ENCODE measurements at regions not wholly inside any gene's neighbourhood (a gene's known extent, or its start where the extent isn't known, plus 50 kb on each side); places are given as distances from the start of the nearest gene placed in this dataset.

DNA sequence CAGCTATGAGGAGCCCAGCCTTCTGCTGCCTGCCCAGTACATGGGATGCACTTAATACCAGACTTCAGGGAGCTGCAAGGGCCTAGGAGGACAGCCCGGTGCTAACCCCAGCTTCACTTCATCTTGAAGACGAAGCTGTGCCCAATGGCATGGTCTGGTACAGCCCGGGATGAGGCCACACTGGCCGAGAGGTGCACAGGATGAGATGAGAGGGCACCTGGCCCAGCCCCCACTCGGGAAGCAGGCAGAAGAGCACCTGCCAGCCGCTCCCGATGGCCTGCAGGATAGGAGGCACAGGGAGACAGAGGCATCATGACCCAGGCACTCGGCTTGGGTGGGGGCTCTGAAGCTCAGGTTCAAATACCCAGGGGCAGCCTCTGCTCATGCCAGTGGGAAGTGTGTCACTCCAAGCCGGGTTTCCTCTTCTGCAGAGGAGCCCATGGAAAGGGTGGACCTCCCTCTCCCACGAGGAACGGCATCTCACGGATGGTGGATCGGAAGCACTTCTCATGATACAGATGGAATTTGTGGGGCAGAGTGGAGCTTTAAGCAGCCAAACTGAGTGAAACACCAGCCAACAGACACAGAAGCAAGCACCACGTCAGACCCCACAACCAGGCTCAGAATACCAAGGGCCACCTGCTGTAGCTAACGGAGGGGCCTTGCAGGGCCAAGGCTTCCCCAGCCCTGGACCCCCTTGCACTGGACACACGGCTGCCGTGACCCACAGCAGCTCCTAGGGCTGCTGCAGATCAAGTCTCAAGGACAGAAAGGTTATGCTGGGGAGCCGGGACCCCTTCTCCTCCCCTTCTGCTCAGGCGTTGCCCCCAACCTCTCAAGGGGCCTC lies 875.2 kb downstream of the BRD1 start:
- no peak for DNase-seq (ENCODE audit: extremely low read depth, insufficient read length)

DNA sequence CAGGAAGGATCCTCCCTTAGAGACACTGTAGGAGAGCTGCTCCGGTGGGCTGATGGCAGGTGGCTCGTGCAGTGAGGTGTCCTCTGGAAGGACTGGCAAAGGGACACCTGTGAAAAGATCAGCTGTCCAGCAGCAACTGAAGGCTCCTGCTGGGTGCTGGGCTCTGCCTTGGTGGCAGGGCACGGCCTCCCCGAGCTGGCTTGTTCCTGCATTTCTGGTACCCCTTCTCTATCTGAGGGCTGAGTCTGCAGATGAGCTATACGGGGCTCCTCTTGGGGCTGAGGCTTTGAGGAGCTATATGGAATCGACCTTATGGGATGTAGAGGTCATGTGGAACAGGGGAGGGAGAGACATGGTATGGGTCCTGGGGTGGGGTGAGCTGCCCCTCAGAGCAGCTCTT lies 875.8 kb downstream of the BRD1 start:
- DNase-seq (ENCODE audit: extremely low read depth, insufficient read length) = no peak
- Histone ChIP-seq H3K27me3 (replicated peaks; ENCODE audit: control insufficient read depth, insufficient read depth, low read length) (no peaks in the 10 kb centered on the region), H3K36me3 (ENCODE audit: control insufficient read depth, insufficient read depth, low read length) (no peaks in the 10 kb centered on the region), H3K4me3 (replicated peaks; ENCODE audit: low read depth, low read length) (no peak overlapping the region)
- TF ChIP-seq, protein P1, sequence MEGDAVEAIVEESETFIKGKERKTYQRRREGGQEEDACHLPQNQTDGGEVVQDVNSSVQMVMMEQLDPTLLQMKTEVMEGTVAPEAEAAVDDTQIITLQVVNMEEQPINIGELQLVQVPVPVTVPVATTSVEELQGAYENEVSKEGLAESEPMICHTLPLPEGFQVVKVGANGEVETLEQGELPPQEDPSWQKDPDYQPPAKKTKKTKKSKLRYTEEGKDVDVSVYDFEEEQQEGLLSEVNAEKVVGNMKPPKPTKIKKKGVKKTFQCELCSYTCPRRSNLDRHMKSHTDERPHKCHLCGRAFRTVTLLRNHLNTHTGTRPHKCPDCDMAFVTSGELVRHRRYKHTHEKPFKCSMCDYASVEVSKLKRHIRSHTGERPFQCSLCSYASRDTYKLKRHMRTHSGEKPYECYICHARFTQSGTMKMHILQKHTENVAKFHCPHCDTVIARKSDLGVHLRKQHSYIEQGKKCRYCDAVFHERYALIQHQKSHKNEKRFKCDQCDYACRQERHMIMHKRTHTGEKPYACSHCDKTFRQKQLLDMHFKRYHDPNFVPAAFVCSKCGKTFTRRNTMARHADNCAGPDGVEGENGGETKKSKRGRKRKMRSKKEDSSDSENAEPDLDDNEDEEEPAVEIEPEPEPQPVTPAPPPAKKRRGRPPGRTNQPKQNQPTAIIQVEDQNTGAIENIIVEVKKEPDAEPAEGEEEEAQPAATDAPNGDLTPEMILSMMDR (IDR thresholded peaks at IDR 0.05; ENCODE audit: insufficient read depth, low read length, poor library complexity, severe bottlenecking) = no peak

More for the DNA sequence above, 875.2 kb downstream of the BRD1 start:
- no peak overlapping the region for H3K4me3 ChIP-seq (replicated peaks; ENCODE audit: low read depth, low read length)
- no peaks in the 10 kb centered on the region for H3K36me3 ChIP-seq (ENCODE audit: control insufficient read depth, insufficient read depth, low read length)
- TF ChIP-seq, protein P1 (IDR thresholded peaks at IDR 0.05; ENCODE audit: insufficient read depth, low read length, poor library complexity, severe bottlenecking) = no peak
- no peaks in the 10 kb centered on the region for H3K27me3 ChIP-seq (replicated peaks; ENCODE audit: control insufficient read depth, insufficient read depth, low read length)

DNA sequence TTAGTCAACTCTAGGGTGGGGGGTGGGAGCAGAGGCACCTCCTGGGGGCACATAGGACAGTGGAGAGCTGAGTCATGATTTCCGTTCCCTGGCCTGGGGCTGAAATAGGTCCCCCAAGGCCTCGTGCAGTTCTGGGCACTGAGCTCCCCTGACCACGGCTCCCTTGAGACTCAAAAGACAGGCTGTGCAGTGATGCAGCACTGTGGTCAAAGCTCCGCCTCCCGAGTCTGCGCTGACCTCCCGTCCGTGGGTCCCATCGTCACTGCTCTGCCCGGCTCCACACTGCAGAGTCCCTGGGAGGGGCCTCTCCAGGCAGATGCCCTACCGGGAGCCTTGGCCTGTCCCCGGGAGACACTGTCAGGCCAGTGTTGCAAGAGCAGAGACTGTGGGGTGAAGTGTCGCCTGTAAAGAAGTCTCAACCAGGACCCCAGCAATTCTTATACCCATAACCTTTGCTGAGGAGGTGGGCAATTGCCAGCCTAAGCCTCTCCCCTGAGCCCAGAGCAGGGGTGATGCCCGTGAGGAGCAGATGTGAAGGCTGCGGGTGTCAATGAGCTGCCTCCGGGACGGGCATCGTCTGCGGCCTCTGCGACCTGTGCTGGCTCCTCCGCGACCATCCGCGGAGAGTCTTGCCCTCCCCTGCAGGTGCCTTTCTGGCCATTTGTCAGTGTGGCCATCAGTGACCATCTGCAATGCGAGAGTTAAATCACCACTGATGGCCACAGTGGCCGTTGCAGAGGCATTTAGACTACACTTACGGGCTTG lies 877.3 kb downstream of the BRD1 start:
- Histone ChIP-seq H3K27me3 (replicated peaks; ENCODE audit: control insufficient read depth, insufficient read depth, low read length) (no peaks in the 10 kb centered on the region), H3K36me3 (ENCODE audit: control insufficient read depth, insufficient read depth, low read length) (no peaks in the 10 kb centered on the region), H3K4me3 (replicated peaks; ENCODE audit: low read depth, low read length) (no peak overlapping the region)
- DNase-seq (ENCODE audit: extremely low read depth, insufficient read length) = no peak
- TF ChIP-seq, protein P1 (IDR thresholded peaks at IDR 0.05; ENCODE audit: insufficient read depth, low read length, poor library complexity, severe bottlenecking) = no peak

DNA sequence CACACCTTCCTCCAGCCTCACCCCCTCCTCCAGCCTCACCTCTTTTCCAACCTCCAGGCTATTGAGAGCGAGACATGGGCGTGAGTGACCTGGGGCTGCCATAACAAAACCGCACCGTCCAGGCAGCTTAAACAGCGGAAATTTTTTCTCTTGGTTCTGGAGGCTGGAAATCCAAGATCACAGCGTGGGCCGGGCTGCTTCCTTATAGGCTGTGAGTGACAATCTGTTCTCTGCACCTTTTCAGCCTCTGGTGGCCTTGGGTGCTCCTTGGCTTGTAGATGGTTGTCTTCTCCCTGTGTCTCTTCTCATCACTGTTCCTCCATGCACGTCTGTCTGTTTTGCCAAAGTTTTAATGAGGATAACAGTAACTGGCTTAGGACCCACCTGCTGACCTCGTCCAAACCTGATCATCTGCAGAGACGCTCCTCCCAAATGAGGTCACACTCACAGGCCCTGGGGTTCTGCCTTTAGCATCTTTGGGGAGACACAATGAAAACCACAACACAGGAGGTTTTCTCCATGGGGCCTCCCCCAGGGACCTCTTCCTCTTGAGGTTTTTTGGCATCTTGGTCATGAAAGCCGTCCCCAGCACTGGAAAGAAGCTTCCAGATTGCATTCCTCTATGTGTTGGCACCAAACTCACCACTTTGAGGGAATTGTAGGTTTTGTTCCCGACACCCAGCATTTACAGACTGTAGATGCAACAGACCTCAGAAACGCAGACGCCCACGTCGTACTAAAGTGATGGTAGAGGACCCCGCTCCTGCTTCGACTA lies 878.1 kb downstream of the BRD1 start:
- no peak for DNase-seq (ENCODE audit: extremely low read depth, insufficient read length)
- Histone ChIP-seq H3K27me3 (replicated peaks; ENCODE audit: control insufficient read depth, insufficient read depth, low read length) (no peaks in the 10 kb centered on the region), H3K36me3 (ENCODE audit: control insufficient read depth, insufficient read depth, low read length) (no peaks in the 10 kb centered on the region), H3K4me3 (replicated peaks; ENCODE audit: low read depth, low read length) (no peak overlapping the region)
- TF ChIP-seq, protein P1 (IDR thresholded peaks at IDR 0.05; ENCODE audit: insufficient read depth, low read length, poor library complexity, severe bottlenecking) = no peak

DNA sequence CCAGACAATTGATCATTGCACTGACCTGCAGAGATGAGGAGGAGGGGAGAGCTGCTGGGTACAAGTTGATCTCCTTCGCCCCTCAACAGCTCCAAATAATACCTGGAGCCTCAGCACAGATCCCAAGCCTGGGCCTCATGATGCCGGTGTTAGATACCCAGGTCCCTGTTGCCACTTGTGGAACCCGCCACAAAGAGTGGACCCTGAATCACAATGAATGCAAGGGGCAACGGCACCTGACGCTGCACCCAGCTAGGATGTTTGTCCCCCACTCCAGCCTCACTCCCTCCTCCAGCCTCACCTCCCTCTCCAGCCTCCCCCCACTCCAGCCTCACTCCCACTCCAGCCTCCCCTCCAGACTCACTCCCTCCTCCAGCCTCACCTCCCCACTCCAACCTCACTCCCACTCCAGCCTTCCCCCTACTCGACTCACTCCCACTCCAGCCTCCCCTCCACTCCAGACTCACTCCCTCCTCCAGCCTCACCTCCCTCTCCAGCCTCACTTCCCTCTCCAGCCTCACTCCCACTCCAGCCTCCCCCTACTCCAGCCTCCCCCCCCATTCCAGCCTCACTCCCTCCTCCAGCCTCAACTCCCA lies 879.0 kb downstream of the BRD1 start:
- no peaks in the 10 kb centered on the region for H3K36me3 ChIP-seq (ENCODE audit: control insufficient read depth, insufficient read depth, low read length)
- TF ChIP-seq, protein P1 (IDR thresholded peaks at IDR 0.05; ENCODE audit: insufficient read depth, low read length, poor library complexity, severe bottlenecking) = no peak
- no peaks in the 10 kb centered on the region for H3K27me3 ChIP-seq (replicated peaks; ENCODE audit: control insufficient read depth, insufficient read depth, low read length)
- DNase-seq (ENCODE audit: extremely low read depth, insufficient read length) = no peak
- no peak overlapping the region for H3K4me3 ChIP-seq (replicated peaks; ENCODE audit: low read depth, low read length)
